Breast epithelium (tissue), 3 donors: ENCODE measurements at regions not wholly inside any gene's neighbourhood (a gene's known extent, or its start where the extent isn't known, plus 50 kb on each side); places are given as distances from the start of the nearest gene placed in this dataset.

ENCODE experiments used
- POLR2A ChIP-seq: fragments of 450-650 bp; IDR thresholded peaks from one replicate; pipeline ENCODE4 v1.6.1; 2016; ENCODE audit warnings: antibody characterized with exemption, mild to moderate bottlenecking, moderate library complexity
- TF ChIP-seq, protein P1 (sequence below), 3 donors: fragments of 450-650 bp; IDR thresholded peaks; one replicate each; pipeline ENCODE4 v1.5.1; 2016 to 2017; ENCODE audit warnings: antibody characterized with exemption in 3 of 3, mild to moderate bottlenecking in 3 of 3, moderate library complexity in 3 of 3

DNA sequence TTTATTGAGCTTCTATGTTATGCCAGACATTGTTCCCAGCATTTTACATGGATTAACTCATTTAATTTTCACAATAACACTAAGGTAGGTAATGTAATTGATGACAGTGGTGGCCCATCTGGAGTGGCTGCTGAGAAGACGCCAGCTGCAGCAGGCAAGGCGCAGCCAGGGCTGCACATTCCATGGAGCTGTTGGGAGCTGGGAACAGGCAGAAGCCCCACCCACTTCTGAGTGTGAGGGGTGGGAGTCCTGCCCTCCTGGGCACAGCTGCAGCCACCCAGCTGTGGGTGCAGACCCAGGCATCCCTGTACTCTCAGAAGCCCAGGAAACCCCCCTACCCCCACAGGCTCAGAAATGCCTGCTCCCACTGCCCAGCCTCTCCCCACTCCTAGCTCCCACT is 183.3 kb downstream of the DEPDC1B start:
- TF ChIP-seq, protein P1, sequence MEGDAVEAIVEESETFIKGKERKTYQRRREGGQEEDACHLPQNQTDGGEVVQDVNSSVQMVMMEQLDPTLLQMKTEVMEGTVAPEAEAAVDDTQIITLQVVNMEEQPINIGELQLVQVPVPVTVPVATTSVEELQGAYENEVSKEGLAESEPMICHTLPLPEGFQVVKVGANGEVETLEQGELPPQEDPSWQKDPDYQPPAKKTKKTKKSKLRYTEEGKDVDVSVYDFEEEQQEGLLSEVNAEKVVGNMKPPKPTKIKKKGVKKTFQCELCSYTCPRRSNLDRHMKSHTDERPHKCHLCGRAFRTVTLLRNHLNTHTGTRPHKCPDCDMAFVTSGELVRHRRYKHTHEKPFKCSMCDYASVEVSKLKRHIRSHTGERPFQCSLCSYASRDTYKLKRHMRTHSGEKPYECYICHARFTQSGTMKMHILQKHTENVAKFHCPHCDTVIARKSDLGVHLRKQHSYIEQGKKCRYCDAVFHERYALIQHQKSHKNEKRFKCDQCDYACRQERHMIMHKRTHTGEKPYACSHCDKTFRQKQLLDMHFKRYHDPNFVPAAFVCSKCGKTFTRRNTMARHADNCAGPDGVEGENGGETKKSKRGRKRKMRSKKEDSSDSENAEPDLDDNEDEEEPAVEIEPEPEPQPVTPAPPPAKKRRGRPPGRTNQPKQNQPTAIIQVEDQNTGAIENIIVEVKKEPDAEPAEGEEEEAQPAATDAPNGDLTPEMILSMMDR (IDR thresholded peaks at IDR 0.05), result no peak
- TF ChIP-seq POLR2A, result no peak
